Motor neuron (in vitro differentiated cells): ENCODE measurements at regions not wholly inside any gene's neighbourhood (a gene's known extent, or its start where the extent isn't known, plus 50 kb on each side); places are given as distances from the start of the nearest gene placed in this dataset.
"Not testable (repeated sequence)": the region's sequence is repeated elsewhere in the genome, so short reads cannot be mapped to it uniquely, and the experiment has no call there.

Source experiments
- ATAC-seq, 8 experiments: fragments of 200-7000 bp; cut with Tn5 transposase; replicated peaks in 6 of 8; 2 replicates each; pipeline ENCODE4 v1.8.0; 2021; ENCODE audit warnings: mild to moderate bottlenecking in 8 of 8, moderate library complexity in 8 of 8
- H3K27ac ChIP-seq, 2 donors: fragments of 250-450 bp; sonication (Bioruptor Pico); 2 replicates each; pipeline ENCODE4 v1.9.0; 2021; ENCODE audit warnings: antibody characterized with exemption in 2 of 2, mild to moderate bottlenecking in 2 of 2, moderate library complexity in 1 of 2
- H3K4me1 ChIP-seq, 2 donors: fragments of 250-450 bp; sonication (Bioruptor Pico); replicated peaks in 1 of 2; 2 replicates each; pipeline ENCODE4 v1.6.1; 2021; ENCODE audit warnings: antibody characterized with exemption in 2 of 2, mild to moderate bottlenecking in 2 of 2, moderate library complexity in 1 of 2
- H3K4me3 ChIP-seq, 5 donors: fragments of 250-450 bp; sonication (Bioruptor Pico); 2 replicates each; pipeline ENCODE4 v1.9.0; 2021; ENCODE audit warnings: antibody characterized with exemption in 5 of 5, mild to moderate bottlenecking in 5 of 5, moderate library complexity in 4 of 5
- WGBS, 10 experiments: fragments of 450-650 bp; shearing (Covaris generic); methylation state at CpG; one replicate each; pipeline ENCODE4 v1.0.0; 2022; 5-methylcytosine and 5-hydroxymethylcytosine counted together
- in situ Hi-C, 9 experiments: fragments of 400-800 bp; cut with MboI; loops; one replicate each; pipeline ENCODE4 v1.15.0; 2021; ENCODE audit warnings: low sequenced_read_pairs in 9 of 9, low pct_unique_long_range_greater_than_20kb in 2 of 9; ENCODE audit not compliant: unreplicated experiment in 9 of 9

DNA sequence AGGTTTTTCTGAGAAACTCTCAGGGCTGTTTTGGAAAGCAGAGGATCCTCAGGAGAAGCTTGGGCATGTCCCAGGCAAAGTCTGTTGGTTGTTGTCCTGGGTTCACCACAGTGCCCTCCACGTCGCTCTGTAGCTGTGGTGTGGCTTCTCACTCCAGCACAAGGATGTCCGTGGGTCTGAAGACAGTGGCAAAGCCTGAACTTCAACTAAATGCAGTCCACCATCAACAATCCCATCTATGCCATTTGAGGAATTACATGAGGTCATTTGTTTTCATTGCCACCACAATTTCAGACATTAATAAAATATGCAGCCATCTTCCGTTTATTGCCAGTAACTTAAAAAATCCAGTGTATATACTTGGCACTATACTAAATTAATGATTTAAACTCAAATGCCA lies 272.1 kb downstream of the LRIG3 start:
- no peak overlapping the region for H3K4me3 ChIP-seq
- H3K4me1 ChIP-seq: no peaks in the 10 kb centered on the region
- H3K27ac ChIP-seq: no peak overlapping the region
- in situ Hi-C loops: no loop called here
- WGBS, 10 experiments: 9 to 100% (median 92%) methylated on average over 1 to 4 of the region's 4 CpGs; no CpG with 5 or more reads in 2 of the 10 experiments
- ATAC-seq: no peak

- in situ Hi-C loops: no loop called here
- WGBS, 10 experiments: 73 to 100% (median 87%) methylated on average over 1 to 3 of the region's 3 CpGs; no CpG with 5 or more reads in 2 of the 10 experiments
- Histone ChIP-seq H3K4me1 (no peaks in the 10 kb centered on the region), H3K4me3 (no peak overlapping the region), H3K27ac (no peak overlapping the region)
- ATAC-seq: no peak
Measured at GRCh38 chr12:58651850-58652249, 268.5 kb downstream of the LRIG3 start.

GRCh38 chr12:58654021-58654420 lies 266.3 kb downstream of the LRIG3 start:
- in situ Hi-C loops: no loop called here
- Histone ChIP-seq H3K4me3 (no peak overlapping the region), H3K4me1 (no peaks in the 10 kb centered on the region), H3K27ac (no peak overlapping the region)
- 0 to 25% (median 14%) methylated on average over 1 to 2 of the region's 2 CpGs; no CpG with 5 or more reads in 4 of the 10 experiments for WGBS, 10 experiments
- no peak for ATAC-seq

DNA sequence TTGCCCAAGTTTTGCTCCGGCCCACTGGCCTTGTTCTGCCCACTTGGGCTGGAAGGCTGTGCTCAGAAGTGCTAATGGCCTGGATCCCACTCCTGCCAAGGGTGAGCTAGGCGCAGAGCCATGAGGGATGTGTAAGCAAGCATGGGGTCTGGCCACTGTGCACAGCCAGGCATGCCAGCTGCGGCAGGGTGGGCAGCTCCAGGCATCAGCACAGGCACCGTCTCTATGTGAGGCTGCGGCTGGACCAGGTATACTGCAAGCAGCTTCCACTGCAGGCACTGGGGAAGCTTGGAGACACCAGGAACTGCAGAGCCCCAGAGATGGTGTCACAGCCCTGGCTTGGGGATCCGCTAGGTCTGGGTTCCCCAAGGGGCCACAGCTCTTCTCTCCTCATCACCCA lies 264.9 kb downstream of the LRIG3 start:
- in situ Hi-C loops: no loop called here
- Histone ChIP-seq H3K4me3 (no peak overlapping the region), H3K27ac (no peak overlapping the region), H3K4me1 (no peaks in the 10 kb centered on the region)
- 17 to 100% (median 88%) methylated on average over 1 of the region's 6 CpGs; no CpG with 5 or more reads in 5 of the 10 experiments for WGBS, 10 experiments
- ATAC-seq: no peak

GRCh38 chr12:58656254-58657009 lies 263.9 kb downstream of the LRIG3 start:
- Histone ChIP-seq H3K4me1 (no peaks in the 10 kb centered on the region), H3K27ac (no peak overlapping the region), H3K4me3 (no peak overlapping the region)
- ATAC-seq: peak in 1 of 8 experiments; percentile 86
- in situ Hi-C loops: no loop called here
- 88% methylated on average over 1 of the region's 3 CpGs; no CpG with 5 or more reads in 9 of the 10 experiments for WGBS, 10 experiments

GRCh38 chr12:58657190-58657589 lies 263.1 kb downstream of the LRIG3 start:
- Histone ChIP-seq H3K4me3 (no peak overlapping the region), H3K27ac (no peak overlapping the region), H3K4me1 (no peaks in the 10 kb centered on the region)
- 0 to 88% (median 60%) methylated on average over 1 of the region's 1 CpG; no CpG with 5 or more reads in 1 of the 10 experiments for WGBS, 10 experiments
- no peak for ATAC-seq
- in situ Hi-C loops: no loop called here

DNA sequence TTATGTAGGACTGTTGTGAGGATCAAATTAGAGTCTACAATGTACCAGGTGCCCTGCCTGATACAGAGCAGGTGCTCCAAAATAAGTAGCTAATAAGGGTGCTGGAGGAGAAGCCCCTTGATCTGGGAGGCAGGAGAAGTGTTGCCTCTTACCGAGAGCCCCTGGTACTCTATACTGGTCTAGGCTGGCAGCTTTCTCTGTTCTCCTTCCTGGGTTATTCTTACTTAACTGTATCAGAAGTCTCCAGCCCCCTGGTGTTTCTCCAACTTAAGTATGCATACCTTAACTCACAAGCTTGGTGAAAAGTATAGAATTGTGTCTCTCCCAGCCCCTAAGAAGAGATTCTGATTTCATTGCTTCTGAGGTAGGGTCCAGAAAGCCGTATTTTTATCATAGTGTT lies 254.9 kb downstream of the LRIG3 start:
- WGBS, 10 experiments: 47 to 92% (median 76%) methylated on average over 1 to 2 of the region's 2 CpGs; no CpG with 5 or more reads in 3 of the 10 experiments
- in situ Hi-C loops: no loop called here
- Histone ChIP-seq H3K4me1 (no peaks in the 10 kb centered on the region), H3K27ac (no peak overlapping the region), H3K4me3 (no peak overlapping the region)
- ATAC-seq: no peak

DNA sequence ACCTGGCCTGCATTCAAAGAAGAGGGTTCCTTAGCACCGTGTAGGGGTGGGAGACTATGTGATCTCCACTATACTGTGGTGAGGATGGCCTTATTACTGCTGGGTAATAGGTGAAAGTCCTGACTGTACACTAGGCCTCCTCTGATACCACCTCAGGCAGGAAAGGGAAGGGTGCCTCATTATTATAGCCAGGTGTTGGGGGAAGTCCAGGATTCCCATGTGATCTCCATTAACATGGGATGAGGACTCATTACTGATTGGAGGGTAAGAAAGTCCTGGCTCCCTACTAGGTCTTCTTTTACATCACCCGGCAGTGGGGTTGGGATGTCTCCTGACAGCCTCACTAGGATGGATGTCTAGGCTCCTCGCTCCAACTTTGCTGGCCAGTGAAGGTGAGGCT lies 252.1 kb downstream of the LRIG3 start:
- H3K4me1 ChIP-seq: no peaks in the 10 kb centered on the region
- no peak for ATAC-seq
- in situ Hi-C loops: no loop called here
- no peak overlapping the region for H3K4me3 ChIP-seq
- 72 to 100% (median 90%) methylated on average over 2 to 3 of the region's 3 CpGs; no CpG with 5 or more reads in 4 of the 10 experiments for WGBS, 10 experiments
- H3K27ac ChIP-seq: no peak overlapping the region

GRCh38 chr12:58668871-58669270 lies 251.4 kb downstream of the LRIG3 start:
- H3K4me1 ChIP-seq: no peaks in the 10 kb centered on the region
- H3K27ac ChIP-seq: no peak overlapping the region
- ATAC-seq: peak in 3 of 8 experiments; percentile 72 to 92 (median 80)
- no peak overlapping the region for H3K4me3 ChIP-seq
- in situ Hi-C loops: no loop called here
- 0 to 100% (median 60%) methylated on average over 1 of the region's 1 CpG; no CpG with 5 or more reads in 5 of the 10 experiments for WGBS, 10 experiments

DNA sequence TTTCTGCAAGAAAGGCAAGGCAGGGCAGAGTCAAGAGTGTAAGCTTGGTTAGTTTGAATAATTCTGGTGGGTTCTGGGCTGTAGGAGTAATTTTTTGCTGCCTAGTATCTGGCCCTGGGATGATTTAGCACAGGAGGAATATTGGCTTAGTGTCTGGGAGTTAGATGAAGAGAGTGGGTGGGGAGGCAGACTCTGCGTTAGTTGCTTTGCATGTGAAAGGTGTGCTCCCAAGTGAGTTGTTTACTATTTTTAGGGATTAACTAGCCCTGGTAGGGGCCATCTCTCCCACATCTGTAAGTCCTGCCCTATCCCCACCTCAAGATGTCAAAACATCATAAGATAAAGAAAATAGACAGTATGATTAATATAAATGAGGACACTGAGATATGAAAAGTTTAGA lies 249.7 kb downstream of the LRIG3 start:
- H3K4me3 ChIP-seq: no peak overlapping the region
- in situ Hi-C loops: no loop called here
- ATAC-seq: no peak
- H3K27ac ChIP-seq: no peak overlapping the region
- WGBS, 10 experiments: 30 to 100% (median 80%) methylated on average over 1 of the region's 1 CpG; no CpG with 5 or more reads in 4 of the 10 experiments
- H3K4me1 ChIP-seq: no peaks in the 10 kb centered on the region

- no peak overlapping the region for H3K27ac ChIP-seq
- in situ Hi-C loops: no loop called here
- 0 to 100% (median 63%) methylated on average over 1 to 3 of the region's 3 CpGs; no CpG with 5 or more reads in 2 of the 10 experiments for WGBS, 10 experiments
- H3K4me3 ChIP-seq: no peak overlapping the region
- ATAC-seq: no peak
- no peaks in the 10 kb centered on the region for H3K4me1 ChIP-seq
Measured at GRCh38 chr12:58671196-58671595, 249.1 kb downstream of the LRIG3 start.

DNA sequence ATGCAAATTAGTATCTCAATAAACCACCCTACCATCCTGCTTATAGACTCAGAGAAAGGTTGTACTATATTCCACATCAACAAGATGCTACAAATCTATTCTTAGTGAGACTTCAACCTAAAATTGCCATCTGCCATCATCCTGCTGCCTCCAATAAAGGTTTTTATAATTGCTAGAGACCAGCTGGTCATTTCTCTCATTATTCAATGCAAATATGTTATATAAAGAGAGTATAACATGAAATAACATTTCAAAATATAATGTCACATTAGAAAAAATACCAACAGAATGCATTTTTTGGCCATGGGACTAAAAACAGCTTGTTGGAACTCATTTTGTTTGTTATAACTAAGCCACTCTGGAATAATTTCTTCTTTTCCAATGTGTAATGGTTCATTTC lies 247.3 kb downstream of the LRIG3 start:
- no peak overlapping the region for H3K27ac ChIP-seq
- no peaks in the 10 kb centered on the region for H3K4me1 ChIP-seq
- ATAC-seq: no peak
- in situ Hi-C loops: no loop called here
- H3K4me3 ChIP-seq: no peak overlapping the region

GRCh38 chr12:58677833-58678232 lies 242.5 kb downstream of the LRIG3 start:
- H3K4me3 ChIP-seq, in situ Hi-C loops, H3K4me1 ChIP-seq, ATAC-seq, H3K27ac ChIP-seq: not testable (repeated sequence)
- 25 to 100% (median 70%) methylated on average over 1 to 2 of the region's 3 CpGs; no CpG with 5 or more reads in 2 of the 10 experiments for WGBS, 10 experiments

- no peak overlapping the region for H3K27ac ChIP-seq
- ATAC-seq: no peak
- in situ Hi-C loops: no loop called here
- H3K4me1 ChIP-seq: no peaks in the 10 kb centered on the region
- 25 to 97% (median 69%) methylated on average over 2 of the region's 2 CpGs for WGBS, 10 experiments
- H3K4me3 ChIP-seq: no peak overlapping the region
Measured at GRCh38 chr12:58678753-58679152, 241.6 kb downstream of the LRIG3 start.
